ENCODE measurements at regions not wholly inside any gene's neighbourhood (a gene's known extent, or its start where the extent isn't known, plus 50 kb on each side); places are given as distances from the start of the nearest gene placed in this dataset.
"Not testable (repeated sequence)": the region's sequence is repeated elsewhere in the genome, so short reads cannot be mapped to it uniquely, and the experiment has no call there.

DNA sequence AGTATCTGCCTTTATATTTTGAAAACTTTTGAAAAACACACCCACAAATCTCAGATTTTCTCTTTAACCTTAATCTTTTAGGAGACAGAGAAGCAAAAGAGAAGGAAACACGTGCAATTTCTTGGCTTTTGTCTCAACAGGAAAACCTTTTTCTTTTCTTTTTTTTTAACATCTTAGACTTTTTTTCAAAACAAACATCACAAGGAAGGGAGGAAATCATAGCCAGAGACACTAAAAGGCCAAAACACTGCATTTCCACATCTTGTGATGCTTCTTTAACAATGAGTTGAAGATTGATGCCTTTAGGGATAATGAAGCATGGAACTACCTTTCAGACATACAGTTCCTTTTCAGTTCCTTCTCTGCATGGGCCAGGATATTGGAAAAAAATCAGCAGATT, 136.6 kb upstream of the NRBF2 start:
- no peak for DNase-seq

DNA sequence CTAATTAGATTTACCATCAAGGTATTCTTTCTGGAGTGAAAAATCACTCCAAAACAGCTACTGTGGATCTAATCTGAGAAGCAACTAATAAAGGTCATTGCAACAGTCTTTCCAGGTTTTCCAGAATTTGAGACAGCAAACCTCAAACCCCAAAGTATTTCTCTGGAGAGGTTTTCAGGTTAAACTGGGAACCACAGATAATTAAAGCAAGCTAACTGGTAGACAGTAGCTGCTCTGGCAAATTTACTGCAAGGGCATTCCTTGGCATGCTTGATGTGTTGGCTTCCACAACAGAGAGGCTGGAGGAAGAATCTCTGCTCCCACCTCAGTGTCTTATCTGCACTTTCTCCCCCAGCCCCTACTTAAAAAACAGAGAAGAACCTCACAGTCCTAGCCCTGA, 140.0 kb upstream of the NRBF2 start:
- DNase-seq, result no peak

DNA sequence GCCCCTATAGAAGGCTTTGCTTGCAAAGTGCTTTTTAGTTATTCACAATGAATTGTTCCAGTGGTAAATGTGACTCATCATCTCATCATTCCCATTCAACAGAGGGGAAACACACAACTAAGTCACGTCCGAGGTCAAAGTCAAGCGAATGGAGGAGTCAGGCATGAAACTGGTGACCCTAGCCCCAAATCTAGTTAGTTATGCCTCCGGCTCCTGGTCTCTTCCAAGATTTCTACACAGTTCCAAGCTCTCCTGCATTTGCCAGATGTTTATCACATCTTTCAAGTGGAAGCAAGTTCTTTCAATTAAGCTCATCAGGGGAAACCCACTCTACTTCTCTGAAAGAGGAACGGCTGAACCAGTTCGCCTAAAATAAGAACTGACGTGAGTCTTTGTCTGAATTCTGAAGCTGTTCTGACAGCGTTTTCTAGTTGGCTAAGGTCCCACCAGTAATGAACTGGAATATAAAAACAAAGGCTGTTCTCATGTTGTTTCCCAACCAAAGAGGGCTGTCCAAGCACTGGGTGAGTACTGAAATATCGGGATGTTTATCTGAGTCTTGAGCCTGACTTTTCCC, 140.9 kb upstream of the NRBF2 start:
- no peak for DNase-seq

DNA sequence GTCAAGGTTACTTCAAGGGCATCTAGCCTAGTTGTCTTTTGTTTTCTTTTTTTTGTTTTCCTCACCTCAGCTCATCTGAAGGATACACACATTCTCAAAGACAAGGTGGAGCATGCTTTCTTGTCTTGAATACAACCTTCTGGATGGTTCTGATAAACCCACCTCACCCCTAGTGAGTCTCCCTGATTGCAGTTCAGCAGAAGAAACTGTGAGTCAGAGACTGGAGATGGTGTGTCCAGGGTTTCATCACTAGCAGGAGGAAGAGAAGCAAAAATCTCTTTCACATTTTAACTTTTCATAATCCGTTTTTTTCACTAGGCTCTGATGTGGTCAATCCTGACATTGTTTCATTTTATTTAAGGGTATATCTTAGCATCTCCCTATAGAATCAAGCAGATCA, 143.0 kb upstream of the NRBF2 start:
- no peak for DNase-seq

DNA sequence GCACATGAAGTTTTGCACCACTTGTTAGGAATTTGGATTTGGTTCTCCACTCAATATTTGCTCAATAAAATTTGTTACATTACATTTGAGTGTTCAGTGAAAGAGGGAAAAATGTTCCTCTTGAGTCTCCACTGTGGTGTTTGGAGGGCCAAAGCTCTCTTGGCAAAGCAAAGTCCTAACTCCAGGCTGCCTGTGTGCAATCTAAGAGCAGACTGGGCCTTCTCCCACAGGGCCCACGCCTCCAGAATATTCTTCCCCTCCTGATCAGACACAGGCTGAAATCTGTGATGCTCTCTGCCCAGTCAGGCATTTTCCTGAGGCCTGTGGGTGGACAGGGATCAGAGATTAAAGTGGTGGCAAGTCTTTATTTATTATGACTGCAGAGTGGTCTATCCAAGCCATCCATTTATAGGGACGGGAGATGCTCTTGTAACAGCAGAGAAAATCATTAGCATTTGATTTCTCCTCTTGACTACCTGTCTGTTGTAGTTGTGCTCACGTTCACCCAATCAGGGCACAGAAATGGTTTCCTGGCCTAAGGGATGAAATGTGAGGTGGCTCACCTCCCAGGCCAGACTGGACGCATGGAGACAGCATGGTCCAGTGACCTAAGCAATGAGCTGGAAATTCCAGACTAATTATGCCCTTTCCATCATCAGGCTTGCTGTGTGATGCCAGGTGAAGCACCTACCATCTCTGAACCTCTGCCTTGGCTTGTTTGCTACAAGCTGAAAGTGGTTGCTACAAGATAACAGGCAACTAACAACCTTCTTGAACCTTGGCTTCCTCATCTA, 147.1 kb upstream of the NRBF2 start:
- no peak for DNase-seq

DNA sequence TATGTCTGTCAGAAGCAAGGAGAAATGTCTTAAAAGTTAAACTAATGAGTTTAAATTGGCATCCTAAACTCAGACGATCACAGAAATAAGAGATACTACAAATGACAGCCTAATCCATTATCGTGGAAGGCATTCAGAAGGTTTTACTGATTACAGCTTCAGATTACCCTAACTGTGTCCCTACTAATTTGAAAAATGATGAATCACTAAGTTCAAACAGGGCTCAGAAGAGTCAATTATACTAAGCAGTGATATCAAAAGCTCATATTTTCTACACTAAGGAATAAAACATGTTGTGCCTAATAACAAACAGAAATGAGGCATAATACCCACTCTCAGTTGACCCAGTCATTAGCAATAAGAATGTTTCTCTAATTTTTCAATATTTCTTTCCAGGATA, 152.0 kb upstream of the NRBF2 start:
- no peak for DNase-seq

DNA sequence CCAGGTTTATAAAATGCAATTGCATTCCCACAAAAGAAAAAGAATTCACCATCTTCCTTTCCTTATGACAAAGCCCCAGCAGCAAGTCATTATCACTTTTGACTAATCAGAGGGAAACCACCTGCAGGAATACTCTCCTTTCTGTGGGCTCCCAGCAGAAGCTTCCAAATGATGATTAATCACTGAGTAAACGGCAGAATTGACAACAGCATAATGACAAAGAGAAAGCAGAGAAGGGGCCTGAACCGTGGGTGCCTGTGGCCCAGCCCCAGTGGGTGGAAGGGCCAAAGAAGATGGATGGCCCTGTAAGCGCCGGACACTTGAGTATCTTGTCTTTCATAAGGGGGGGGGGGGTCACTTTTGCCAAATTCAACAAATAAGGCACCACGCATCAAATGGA, 152.4 kb upstream of the NRBF2 start:
- no peak for DNase-seq

DNA sequence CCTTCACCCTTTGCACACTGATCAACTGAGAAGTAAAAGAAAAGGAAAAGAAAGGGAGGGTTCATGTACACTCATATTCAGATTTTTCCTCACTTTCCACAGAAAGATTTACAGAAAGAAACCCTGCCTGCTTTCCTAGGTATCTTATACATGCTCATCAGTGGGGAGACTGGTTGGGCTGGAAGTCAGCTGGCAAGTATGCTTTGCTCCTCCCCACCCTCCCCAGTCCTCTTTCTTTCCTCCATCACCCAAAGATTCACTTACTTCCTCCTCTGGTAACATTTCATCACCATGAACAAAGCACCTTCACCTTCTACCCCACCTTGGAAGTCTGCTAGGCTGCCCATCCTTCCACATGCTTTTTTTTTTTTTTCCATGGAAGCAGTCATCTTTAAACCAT, 153.2 kb upstream of the NRBF2 start:
- no peak for DNase-seq

DNA sequence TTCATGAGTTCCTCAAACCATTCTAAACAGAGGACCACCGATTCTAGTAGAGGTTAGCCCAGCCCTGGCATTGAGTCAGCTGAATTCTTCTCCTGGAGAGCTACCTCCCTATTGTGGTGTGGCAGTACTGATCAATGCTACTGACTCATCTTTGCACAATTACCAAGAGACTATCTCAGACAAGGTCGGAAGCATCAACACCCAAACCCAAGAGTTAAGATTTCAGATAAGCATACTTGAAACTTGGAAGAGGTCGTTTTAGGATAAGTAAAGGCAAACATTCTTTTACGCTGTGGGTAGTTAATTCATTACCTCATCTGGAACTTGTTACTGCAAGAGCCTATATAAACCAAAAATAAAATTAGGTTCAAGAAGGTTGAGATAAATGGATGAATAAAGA, 154.6 kb upstream of the NRBF2 start:
- DNase-seq, result no peak

DNA sequence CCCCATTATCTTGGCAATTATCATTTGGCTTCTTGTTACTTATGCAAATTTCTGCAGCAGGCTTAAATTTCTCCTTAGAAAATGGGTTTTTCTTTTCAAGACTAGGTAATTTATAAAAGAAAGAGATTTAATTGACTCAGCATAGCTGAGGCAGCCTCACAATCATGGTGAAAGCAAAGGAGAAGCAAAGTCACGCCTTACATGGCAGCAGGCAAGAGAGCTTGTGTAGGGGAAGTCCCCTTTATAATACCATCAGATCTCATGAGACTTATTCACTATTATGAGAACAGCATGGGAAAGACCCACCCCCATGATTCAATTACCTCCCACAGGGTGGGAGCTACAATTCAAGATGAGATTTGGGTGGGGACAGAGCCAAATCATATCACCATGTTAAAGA, 158.3 kb upstream of the NRBF2 start:
- not testable (repeated sequence) for DNase-seq

DNA sequence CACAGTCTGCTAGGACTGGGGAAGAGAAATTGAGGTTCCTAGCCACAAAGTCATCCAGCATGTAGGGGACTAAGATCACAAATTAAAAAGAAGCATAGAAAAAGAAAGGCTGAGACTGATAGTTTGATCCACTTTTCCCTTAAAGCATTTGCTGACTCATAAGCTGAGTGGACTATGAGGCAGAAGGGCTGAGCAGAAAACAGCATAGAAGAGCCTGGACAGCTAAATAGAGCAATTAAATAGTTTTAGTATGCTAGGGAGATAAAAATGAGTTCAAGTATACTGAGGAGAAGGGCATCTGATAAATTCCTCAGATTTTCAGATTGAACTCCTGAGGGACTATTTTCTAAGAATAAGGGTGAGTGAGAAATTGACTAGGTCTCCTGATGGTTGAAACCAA, 155.9 kb upstream of the EGR2 start:
- no peak for DNase-seq

DNA sequence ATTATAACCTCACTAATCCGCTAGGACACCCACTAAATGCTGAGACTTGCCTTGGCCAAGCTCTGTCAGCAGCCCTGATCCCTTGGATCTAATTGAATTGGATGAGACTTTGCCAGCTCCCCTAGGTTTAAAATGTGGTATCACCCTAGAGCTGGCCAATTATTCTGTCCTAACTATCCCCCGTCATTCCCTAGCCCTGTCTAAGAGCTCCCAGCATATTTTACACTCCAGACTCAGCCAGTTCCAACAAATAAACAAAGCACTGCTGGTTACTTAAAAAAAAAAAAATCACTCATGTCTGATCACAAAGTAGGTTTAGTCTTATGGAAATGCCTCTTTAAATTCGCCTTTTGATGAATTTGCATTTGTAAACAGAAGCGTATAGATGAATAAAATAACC, 147.9 kb upstream of the EGR2 start:
- DNase-seq, result no peak

DNA sequence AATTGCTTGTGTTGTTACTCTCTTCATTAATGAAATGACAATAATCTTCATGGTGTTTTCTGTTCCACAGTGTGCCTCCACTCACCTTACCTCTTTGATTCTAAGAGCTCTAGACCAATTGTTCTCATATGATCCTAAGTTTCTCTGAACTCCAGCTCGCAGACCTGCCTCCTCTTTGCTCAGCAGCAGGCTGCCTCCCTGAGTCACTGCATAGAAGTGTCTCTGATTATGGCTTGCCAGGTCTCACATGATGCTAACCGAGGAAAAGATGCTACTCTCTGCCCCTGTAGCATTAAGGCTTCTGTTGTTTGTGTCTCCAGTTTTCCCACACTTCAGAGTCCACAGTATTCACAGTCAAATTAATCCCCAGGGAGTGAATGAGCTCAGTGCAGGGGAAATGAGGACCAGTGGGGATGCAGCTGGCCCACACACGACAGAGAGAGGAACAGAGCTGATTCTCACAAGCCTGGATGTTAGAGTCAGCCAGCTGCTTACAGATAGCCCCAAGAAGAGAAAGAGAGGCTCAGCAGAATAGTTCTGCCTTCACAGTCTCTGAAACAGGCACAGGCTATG, 145.9 kb upstream of the EGR2 start:
- DNase-seq, result no peak

DNA sequence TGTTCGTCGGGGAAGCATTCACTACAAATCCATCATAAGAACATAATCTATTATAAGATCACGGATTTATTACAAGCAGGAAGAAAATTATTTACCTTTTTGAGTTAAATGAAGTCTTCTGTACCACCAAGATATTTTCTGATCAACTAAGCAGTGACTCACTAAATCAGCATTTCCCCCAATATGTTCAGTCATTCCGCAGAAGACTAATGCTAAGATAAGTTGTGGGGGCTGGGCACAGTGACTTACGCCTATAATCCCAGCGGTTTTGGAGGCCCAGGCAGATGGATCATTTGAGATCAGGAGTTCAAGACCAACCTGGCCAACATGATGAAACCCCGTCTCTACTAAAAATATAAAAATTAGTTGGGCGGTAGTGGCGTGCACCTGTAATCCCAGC, 144.2 kb upstream of the EGR2 start:
- no peak for DNase-seq

DNA sequence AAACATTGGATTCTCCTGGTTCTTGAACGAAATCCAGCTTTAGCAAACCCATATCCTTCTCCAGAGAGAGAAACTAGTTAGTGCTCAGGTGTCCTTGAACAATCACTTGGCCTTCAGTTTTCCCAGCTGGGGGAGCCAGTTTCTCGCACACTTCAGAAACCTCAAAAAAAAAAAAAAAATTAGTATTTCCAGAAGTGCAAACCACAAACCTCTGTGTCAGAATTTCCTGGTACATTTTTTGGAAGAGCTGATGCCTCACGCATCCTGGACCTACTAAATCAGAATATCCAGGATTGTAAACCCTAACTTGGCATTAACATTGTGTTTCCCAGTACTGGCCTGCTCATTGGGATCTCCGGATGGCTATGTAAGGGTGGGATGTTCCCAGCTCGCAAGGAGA, 143.4 kb upstream of the EGR2 start:
- no peak for DNase-seq

DNA sequence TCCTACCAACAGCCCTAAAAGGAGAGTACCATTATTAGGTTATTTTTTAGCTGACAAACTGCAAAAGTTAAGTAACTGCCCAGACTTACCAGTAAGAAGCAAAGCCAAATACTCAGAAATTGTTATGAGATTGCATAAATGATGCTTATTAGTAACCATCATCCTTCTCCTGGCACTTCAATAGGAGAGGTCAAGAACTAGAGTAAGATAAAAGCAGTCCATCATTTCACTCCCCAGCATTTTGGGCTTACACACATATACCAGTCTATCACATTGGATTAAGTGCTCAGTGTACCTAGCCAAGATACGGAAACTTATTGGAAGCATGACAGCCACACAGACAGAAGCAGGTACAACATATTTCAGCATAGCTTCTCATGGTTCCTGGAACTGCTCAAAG, 142.8 kb upstream of the EGR2 start:
- no peak for DNase-seq

DNA sequence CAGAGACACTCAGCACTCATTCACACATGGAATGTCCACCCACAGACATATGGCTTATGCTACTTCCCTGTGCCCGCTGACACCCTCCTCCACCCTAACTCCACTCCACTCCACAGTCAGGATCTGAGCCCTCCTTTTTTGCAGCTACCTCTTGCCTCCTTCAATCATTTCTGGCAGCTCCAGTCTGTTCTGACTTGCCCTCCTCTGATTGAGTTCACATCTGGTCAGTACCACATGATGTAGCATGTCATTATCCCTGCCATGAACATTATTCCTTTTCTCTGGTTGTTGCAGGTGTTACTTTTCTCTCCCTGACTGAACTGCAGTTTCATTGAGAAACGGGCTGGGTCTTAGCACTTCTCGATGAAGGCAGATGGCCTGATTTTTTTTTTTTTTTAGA, 130.1 kb upstream of the EGR2 start:
- DNase-seq, result no peak

DNA sequence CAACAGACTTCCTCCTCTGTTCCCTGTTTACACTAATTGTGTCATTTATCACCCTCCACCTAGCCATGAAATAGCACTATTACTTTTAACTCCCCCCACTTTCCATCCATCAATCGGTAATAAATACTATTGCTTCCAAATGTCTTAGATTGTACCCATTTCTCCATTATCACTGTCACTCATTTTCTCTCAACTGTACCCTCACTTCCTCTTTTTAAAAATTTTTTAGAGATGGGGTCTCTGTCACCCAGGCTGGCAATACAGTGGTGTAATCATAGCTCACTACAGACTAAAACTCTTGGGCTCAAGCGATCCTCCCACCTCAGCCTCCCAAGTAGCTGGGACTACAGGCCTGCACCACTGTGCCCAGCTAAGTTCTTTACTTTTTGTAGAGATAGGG, 123.5 kb upstream of the EGR2 start:
- DNase-seq, result no peak

DNA sequence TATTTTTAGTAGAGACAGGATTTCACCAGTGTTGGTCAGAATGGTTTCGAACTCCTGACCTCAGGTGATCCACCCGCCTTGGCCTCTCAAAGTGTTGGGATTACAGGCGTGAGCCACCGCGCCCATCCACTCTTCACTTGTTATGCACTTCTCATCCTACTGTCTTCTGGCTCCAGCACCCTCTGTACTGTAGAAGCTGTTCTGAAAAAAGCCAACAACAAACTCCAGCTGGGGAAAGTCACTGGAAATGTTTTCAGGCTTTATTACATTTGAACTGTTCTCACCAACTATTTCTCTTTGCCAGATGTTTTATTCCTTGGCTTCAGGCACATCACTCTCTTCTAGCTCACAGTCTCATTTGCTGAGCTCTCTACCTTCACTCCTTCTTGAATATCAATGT, 122.5 kb upstream of the EGR2 start:
- no peak for DNase-seq

DNA sequence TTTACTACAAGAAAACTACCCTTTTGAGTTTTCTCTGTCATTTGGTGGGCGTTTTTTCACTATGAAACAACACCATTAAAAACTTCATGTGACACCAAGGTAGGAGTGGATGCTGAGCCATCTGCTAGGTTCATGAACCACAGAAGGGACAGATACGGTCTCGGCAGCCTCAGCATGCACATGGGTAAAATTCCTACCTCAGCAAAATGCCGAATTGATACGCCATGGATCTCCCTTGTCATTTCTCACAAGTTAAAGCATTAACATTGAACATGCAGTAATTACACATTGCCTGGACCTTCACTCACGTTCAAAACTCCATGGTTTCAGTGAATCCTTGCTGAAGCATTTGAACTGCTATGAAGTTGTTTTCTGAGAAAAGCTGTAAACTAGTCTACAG, 121.5 kb upstream of the EGR2 start:
- no peak for DNase-seq

DNA sequence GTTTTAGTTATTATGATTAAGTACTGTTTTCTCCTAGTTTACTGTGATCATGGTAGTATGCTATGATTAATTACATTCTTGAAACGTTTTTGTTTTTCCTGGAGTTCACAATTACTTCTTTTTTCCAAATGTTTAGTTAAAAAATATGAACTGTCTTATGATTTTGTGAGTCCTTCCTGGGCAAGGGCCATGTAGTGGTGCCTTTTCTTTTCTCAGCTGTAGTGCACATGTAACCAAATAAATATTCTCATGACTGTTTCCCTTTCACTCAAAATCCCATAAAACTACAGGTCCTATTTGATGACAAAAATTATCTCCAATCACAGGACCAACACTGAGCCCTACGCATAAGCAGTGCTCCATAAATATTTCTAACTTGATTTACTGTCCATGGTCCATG, 118.9 kb upstream of the EGR2 start:
- DNase-seq, result no peak

DNA sequence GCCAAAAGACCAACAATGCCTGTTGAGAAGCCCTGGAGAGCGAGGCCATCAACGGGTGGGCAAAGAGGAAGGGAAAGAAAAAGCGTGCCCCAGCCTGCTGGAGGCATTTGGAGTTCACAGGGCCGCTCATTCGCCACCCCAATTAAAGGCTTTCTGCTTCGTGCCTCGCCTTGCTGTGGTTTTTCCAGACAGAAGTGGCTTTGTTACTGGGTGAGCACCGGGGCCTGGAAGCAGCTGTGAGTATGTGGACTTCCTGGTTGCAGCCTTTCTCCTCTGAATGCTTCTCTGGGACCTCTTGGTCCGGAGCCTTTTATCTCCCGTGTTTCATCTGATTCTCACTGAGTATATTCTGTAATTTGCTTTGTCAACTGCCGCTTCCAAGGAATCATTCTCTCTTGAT, 118.1 kb upstream of the EGR2 start:
- no peak for DNase-seq

DNA sequence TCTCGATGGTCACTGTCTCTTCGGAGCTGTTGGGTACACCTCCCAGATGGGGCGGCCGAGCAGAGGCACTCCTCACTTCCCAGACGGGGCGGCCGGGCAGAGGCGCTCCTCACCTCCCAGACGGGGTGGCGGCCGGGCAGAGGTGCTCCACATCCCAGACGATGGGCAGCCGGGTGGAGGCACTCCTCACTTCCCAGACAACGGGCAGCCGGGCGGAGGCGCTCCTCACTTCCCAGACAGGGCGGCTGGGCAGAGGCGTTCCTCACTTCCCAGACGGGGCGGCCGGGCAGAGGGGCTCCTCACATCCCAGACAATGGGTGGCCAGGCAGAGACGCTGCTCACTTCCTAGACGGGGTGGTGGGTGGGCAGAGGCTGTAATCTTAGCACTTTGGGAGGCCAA, 112.6 kb upstream of the EGR2 start:
- DNase-seq, result not testable (repeated sequence)

DNA sequence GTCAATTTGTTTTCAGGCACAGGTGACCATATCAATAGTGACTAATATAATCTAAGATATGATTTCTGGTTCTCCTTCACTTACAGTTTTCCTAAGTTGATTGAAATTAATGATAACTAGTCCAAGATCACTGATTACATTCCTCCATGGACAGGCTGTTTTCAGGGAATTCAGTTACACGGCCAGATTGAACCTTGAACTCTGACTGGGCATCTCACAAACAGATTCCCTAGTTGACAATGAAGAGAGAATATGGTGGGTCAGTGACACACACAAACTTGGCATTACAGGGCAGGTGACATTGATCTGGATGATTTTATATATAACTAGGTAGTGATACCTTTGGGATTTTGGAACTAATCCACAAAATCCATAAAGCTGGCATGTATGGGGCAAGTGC, 110.2 kb upstream of the EGR2 start:
- no peak for DNase-seq

DNA sequence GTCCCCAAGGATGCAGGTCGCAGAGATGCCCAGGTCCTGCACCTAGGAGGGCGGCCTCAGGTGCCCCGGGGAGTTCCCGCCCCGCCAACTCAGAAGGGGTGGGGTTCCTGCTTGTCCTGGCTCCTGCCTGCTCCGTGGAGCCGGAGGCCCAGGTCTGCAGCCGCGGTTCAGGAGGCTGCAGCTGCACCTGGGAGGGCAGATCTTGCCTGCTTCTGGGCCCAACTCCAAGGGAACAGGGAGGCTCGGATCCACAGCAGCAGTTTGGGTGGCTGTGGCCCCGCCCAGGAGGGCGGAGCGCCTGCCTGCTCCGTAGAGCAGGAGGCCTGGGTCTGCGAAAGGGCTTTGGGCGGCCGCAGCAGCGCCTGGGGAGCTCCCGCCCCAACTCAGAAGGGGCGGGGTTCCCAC, 108.2 kb upstream of the EGR2 start:
- no peak for DNase-seq
